ENCODE measurements at regions not wholly inside any gene's neighbourhood (a gene's known extent, or its start where the extent isn't known, plus 50 kb on each side); places are given as distances from the start of the nearest gene placed in this dataset.

DNA sequence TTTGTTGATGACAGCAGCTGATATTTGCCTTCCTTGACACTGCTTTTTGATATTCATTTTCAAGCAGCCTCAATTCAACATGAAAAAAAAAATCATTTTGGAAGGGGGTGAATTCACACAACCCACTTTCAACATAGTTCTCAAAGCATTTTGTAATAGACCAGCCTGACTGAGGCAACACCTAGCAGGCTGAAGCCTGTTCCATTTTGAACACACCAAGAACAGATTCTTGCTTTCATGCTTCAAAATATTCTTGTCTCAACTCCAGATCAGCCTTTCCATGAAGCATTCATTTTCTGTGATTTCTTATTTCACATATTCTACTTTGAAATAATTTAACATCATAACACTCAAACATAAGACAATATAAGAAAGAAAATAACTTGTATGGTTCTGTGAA, 812.6 kb upstream of the POU3F3 start:
- no peaks in the 10 kb centered on the region for H3K36me3 ChIP-seq
- no peaks in the 10 kb centered on the region for H3K27me3 ChIP-seq
- intact Hi-C loops (cut with DNase I) = no loop called here
- no peaks in the 10 kb centered on the region for H3K9me3 ChIP-seq
- H3K27ac ChIP-seq = no peak overlapping the region
- ATAC-seq (no peak), DNase-seq (no peak)
- H3K4me3 ChIP-seq = no peak overlapping the region
- no peaks in the 10 kb centered on the region for H3K4me1 ChIP-seq
- no peak for TF ChIP-seq POLR2A (IDR thresholded peaks at IDR 0.05)
- TF ChIP-seq, protein P1, sequence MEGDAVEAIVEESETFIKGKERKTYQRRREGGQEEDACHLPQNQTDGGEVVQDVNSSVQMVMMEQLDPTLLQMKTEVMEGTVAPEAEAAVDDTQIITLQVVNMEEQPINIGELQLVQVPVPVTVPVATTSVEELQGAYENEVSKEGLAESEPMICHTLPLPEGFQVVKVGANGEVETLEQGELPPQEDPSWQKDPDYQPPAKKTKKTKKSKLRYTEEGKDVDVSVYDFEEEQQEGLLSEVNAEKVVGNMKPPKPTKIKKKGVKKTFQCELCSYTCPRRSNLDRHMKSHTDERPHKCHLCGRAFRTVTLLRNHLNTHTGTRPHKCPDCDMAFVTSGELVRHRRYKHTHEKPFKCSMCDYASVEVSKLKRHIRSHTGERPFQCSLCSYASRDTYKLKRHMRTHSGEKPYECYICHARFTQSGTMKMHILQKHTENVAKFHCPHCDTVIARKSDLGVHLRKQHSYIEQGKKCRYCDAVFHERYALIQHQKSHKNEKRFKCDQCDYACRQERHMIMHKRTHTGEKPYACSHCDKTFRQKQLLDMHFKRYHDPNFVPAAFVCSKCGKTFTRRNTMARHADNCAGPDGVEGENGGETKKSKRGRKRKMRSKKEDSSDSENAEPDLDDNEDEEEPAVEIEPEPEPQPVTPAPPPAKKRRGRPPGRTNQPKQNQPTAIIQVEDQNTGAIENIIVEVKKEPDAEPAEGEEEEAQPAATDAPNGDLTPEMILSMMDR (IDR thresholded peaks at IDR 0.05) = no peak

DNA sequence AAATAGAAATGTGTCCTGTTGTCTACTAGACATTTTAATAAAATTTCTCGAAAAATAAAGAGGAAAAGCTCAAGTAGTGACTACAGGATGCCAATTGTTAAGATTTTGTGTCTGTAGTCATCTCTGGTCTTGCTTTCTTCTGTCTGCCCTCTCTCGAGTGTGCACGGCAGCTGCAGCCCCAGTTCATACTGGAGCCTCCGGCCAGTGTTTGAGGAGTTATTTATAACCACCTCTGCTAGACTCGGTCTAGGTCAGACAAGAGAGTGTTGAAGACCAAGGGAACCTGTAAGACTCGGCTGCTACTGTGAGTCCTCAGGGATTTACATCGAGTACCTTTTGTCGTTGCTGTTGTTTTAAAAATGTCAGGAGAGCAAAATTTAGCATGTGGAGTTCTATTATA, 810.1 kb upstream of the POU3F3 start:
- DNase-seq (peak in 3 of 5 donors; percentile 10 to 30 (median 29)), ATAC-seq (peak in 3 of 4 donors; percentile 75 to 85 (median 81))
- H3K4me1 ChIP-seq = no peaks in the 10 kb centered on the region
- TF ChIP-seq POLR2A (IDR thresholded peaks at IDR 0.05) = no peak
- TF ChIP-seq, protein P1 (IDR thresholded peaks at IDR 0.05) = peak in 1 of 12 donors; percentile 4
- H3K4me3 ChIP-seq = no peak overlapping the region
- intact Hi-C loops (cut with DNase I) = no loop called here
- no peaks in the 10 kb centered on the region for H3K27me3 ChIP-seq
- 24 to 41% (median 39%) methylated on average over 8 of the region's 8 CpGs for WGBS, 4 donors
- H3K36me3 ChIP-seq = no peaks in the 10 kb centered on the region
- H3K27ac ChIP-seq = no peak overlapping the region
- no peaks in the 10 kb centered on the region for H3K9me3 ChIP-seq

DNA sequence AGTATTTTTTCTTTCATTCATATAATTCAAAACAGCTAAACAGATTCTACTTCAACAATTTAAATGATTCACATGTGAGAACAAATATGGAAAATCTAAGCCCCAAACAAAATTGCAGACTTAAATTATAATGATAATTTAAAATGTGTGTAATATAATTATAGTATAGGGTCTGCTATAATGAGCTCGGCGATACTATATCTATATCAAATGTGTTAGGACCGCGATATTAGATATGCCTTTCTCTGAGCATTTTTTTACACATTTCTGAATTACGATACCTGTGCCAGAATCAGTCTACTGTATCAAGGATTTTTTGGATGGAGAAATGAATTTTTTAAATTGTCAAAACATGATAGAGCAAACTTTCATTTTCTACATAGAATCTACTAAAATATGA, 808.8 kb upstream of the POU3F3 start:
- intact Hi-C loops (cut with DNase I) = no loop called here

DNA sequence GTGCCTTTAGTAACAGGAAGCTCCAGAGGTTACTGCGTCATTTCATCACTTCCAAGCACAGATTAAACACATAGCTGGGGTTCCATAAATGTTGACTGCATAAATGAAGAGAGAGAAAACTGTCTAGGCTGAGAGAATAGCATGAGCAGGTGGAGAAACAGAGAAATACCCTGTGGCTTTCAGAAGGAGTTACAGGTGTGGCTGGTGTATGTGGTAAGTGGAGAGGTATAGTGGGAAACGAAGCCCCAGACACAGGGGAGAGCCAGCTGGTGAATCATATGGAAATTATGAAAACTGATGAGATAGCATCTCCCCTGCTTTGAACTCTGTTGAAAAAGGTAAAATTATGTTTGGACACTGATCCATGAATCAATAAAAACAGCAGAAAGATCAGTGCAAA, 807.4 kb upstream of the POU3F3 start:
- no peak overlapping the region for H3K27ac ChIP-seq
- H3K4me1 ChIP-seq = no peaks in the 10 kb centered on the region
- no peak overlapping the region for H3K4me3 ChIP-seq
- intact Hi-C loops (cut with DNase I) = no loop called here
- DNase-seq = no peak
- H3K9me3 ChIP-seq = no peaks in the 10 kb centered on the region
- H3K27me3 ChIP-seq = no peaks in the 10 kb centered on the region
- H3K36me3 ChIP-seq = no peaks in the 10 kb centered on the region
- WGBS, 4 donors = 68 to 80% (median 75%) methylated on average over 2 of the region's 2 CpGs
- no peak for ATAC-seq
- TF ChIP-seq POLR2A (IDR thresholded peaks at IDR 0.05) = no peak
- TF ChIP-seq, protein P1 (IDR thresholded peaks at IDR 0.05) = no peak

More for the DNA sequence above, 808.8 kb upstream of the POU3F3 start:
- TF ChIP-seq, protein P1 (IDR thresholded peaks at IDR 0.05) = no peak
- TF ChIP-seq POLR2A (IDR thresholded peaks at IDR 0.05) = no peak
- no peak for ATAC-seq
- Histone ChIP-seq H3K4me1 (no peaks in the 10 kb centered on the region), H3K27me3 (no peaks in the 10 kb centered on the region), H3K27ac (no peak overlapping the region), H3K36me3 (no peaks in the 10 kb centered on the region), H3K9me3 (no peaks in the 10 kb centered on the region), H3K4me3 (no peak overlapping the region)
- no peak for DNase-seq
- WGBS, 4 donors = 91 to 95% (median 92%) methylated on average over 5 of the region's 5 CpGs
